ENCODE measurements at regions not wholly inside any gene's neighbourhood (a gene's known extent, or its start where the extent isn't known, plus 50 kb on each side); places are given as distances from the start of the nearest gene placed in this dataset.

DNA sequence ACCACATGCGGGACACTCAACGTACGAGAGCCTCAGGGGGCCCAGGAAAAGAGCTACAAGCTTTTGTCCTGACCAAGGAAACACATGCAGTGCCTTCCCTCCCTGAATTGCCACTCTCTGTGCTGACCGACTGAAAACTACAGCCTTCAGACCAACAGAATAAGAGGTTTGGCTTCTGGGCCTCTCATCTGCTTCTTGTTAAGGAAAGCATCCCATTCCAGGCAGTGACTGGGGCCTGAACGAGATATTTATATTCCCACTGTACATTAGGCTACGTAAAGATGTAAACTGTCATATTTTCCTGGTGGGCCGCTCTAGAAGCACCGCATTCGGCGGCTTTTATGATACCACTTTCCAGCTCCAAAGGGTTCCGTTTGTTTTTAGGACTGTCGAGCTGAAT lies 208.9 kb upstream of the TPM1 start:
- no peak overlapping the region for H3K4me3 ChIP-seq (ENCODE audit: control insufficient read depth, low read depth, low read length)
- no peak for DNase-seq (ENCODE audit: low read depth)
- TF ChIP-seq, protein P1, sequence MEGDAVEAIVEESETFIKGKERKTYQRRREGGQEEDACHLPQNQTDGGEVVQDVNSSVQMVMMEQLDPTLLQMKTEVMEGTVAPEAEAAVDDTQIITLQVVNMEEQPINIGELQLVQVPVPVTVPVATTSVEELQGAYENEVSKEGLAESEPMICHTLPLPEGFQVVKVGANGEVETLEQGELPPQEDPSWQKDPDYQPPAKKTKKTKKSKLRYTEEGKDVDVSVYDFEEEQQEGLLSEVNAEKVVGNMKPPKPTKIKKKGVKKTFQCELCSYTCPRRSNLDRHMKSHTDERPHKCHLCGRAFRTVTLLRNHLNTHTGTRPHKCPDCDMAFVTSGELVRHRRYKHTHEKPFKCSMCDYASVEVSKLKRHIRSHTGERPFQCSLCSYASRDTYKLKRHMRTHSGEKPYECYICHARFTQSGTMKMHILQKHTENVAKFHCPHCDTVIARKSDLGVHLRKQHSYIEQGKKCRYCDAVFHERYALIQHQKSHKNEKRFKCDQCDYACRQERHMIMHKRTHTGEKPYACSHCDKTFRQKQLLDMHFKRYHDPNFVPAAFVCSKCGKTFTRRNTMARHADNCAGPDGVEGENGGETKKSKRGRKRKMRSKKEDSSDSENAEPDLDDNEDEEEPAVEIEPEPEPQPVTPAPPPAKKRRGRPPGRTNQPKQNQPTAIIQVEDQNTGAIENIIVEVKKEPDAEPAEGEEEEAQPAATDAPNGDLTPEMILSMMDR (conservative IDR thresholded peaks at IDR 0.05; ENCODE audit: control insufficient read depth, insufficient read depth, low read depth, low read length): no peak

DNA sequence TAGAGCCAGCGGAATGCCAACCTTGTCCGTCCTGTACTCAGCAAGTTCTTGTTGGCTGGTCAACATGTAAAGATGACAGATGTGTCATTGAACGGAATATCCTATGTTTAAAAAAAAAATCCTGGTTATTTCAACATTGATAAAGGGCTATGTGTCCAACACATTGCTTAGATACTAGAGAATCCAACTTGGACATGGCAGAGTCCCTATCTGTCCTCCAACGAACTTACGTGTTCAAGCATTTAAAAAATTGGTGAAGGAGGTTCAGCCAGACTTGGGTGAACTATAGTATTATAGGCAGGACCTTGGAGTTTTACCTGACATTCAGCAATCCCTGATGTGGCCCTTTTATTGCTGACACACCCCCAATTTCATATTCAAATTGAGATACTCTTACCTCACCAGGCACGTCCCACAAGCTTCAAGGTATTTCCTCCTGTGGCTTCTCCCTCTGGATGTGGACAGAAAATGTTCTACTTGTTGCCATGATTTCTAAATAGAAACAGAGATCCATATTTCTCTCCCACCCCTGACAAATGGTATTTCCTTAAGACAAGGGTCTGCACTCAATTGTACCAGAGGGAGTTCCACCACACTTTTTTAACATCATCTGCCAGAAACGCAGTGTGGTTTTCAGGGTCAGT lies 207.7 kb upstream of the TPM1 start:
- DNase-seq (ENCODE audit: low read depth): no peak
- no peak overlapping the region for H3K4me3 ChIP-seq (ENCODE audit: control insufficient read depth, low read depth, low read length)
- TF ChIP-seq, protein P1 (conservative IDR thresholded peaks at IDR 0.05; ENCODE audit: control insufficient read depth, insufficient read depth, low read depth, low read length): no peak

DNA sequence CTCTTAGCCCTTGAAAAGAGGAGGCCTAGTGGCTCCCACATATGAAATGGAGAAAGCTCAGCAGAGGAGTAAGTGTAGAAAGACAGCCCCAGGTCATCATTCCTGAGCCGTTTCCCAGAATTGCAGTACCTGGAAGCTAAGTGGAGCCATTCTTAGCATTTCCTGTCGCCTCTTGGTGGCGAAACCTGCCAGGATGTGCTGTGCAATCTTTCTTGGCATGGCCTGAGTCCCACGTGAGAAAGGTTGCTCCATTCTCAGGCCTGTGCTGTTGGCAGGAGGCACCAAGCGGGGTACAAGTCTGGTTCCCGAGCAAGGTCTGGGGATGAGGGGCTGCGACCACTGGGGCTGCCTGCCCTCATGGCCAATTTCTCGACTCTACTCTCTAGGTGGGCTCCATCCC lies 207.2 kb upstream of the TPM1 start:
- H3K4me3 ChIP-seq (ENCODE audit: control insufficient read depth, low read depth, low read length): no peak overlapping the region
- TF ChIP-seq, protein P1 (conservative IDR thresholded peaks at IDR 0.05; ENCODE audit: control insufficient read depth, insufficient read depth, low read depth, low read length): no peak
- no peak for DNase-seq (ENCODE audit: low read depth)

DNA sequence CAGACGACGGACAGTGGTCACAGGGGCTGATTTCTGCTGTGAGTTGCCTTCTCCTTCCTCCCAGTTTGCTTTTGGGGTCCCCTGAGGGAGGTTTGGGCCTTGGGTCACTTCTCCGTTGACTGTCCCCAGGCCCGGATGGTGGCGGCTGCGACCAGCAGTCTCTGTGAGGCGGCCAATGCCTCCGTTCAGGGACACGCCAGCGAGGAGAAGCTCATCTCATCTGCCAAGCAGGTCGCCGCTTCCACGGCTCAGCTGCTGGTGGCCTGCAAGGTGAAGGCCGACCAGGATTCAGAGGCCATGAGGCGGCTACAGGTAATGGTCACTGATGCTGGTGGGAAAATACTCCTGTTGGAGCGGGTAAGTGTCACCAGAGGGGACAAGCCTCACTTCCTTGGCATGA lies 206.8 kb upstream of the TPM1 start:
- H3K4me3 ChIP-seq (ENCODE audit: control insufficient read depth, low read depth, low read length): no peak overlapping the region
- DNase-seq (ENCODE audit: low read depth): no peak
- TF ChIP-seq, protein P1 (conservative IDR thresholded peaks at IDR 0.05; ENCODE audit: control insufficient read depth, insufficient read depth, low read depth, low read length): no peak

DNA sequence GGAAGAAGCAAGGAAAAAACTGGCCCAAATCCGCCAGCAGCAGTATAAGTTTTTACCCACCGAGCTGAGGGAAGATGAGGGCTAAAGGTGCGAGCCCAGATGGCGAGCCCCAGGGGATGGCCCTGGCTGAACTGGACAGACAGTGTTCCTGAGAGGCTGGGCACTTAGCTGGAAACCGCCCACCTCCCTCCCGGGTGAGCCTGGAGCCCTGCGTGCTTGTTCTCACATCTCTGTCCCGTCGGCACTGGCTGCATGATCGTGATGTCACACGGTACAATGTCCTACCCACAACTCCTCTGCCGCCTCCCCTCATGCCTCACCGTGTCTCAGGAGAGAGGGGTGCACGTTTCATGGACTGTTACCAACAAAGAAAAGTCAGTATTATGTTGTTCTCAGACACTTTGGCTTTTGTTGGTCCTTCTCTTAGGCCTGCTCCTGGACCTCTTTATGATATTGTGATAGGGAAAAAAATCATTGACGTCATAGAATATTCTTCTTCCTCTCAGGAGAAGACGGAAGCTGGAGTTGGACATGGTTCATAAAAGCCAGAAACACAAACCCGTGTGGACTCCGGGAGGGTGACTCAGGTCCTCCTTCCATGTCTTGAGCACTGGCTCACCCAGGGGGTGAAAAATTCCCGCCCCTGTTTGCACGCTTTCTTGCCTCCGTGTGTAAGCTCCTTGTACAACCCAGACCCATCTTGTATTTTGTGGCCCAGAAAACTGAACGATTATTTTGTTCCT lies 201.8 kb upstream of the TPM1 start:
- H3K4me3 ChIP-seq (ENCODE audit: control insufficient read depth, low read depth, low read length): no peak overlapping the region
- TF ChIP-seq, protein P1 (conservative IDR thresholded peaks at IDR 0.05; ENCODE audit: control insufficient read depth, insufficient read depth, low read depth, low read length): no peak
- DNase-seq (ENCODE audit: low read depth): no peak

DNA sequence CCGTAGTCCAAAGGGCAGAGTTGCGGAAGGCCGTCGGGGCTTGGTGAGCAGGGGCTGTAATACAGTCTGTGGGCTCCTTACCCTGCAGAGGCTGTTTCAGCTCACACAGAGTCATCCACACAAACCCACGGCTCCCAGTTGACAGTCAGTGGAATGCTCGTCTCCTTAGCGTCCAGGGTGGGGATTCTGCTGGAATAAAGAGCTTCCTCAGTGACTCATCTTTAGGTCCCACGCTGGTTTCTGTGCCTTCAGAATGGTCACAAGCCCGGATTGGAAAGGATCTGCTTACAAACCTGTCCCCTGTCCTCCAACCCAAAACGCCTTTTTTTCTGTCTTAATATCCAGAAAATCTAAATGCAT lies 201.3 kb upstream of the TPM1 start:
- no peak for DNase-seq (ENCODE audit: low read depth)
- TF ChIP-seq, protein P1 (conservative IDR thresholded peaks at IDR 0.05; ENCODE audit: control insufficient read depth, insufficient read depth, low read depth, low read length): no peak
- H3K4me3 ChIP-seq (ENCODE audit: control insufficient read depth, low read depth, low read length): no peak overlapping the region
